SK-N-SH treated with all-trans-retinoic acid at 6 μM for 48 hours (cell line): ENCODE measurements at regions not wholly inside any gene's neighbourhood (a gene's known extent, or its start where the extent isn't known, plus 50 kb on each side); places are given as distances from the start of the nearest gene placed in this dataset.

Source experiments
- ATAC-seq: fragments of 200-7000 bp; cut with Tn5 transposase; 3 replicates; pipeline ENCODE4 v1.9.1; 2020; ENCODE audit warnings: mild to moderate bottlenecking, moderate library complexity
- ARNTL ChIP-seq: fragments of 450-650 bp; formaldehyde crosslinking; IDR thresholded peaks from 2 replicates; pipeline ENCODE4 v1.5.0; 2020; ENCODE audit warnings: low read depth, mild to moderate bottlenecking, moderate library complexity, borderline replicate concordance
- BACH2 ChIP-seq: fragments of 250-450 bp; sonication (Bioruptor Pico); IDR thresholded peaks from 2 replicates; pipeline ENCODE4 v1.9.0; 2021; ENCODE audit warnings: mild to moderate bottlenecking, borderline replicate concordance
- CSDC2 ChIP-seq: fragments of 250-450 bp; sonication (Bioruptor Pico); IDR thresholded peaks from 2 replicates; pipeline ENCODE4 v1.5.0; 2020; ENCODE audit warnings: mild to moderate bottlenecking, moderate library complexity
- ESRRG ChIP-seq: fragments of 250-450 bp; sonication (Bioruptor Pico); IDR thresholded peaks from 2 replicates; pipeline ENCODE4 v1.6.1; 2021; ENCODE audit warnings: mild to moderate bottlenecking
- GLIS3 ChIP-seq: fragments of 250-450 bp; sonication (Bioruptor Pico); IDR thresholded peaks from 2 replicates; pipeline ENCODE4 v1.5.0; 2020; ENCODE audit warnings: mild to moderate bottlenecking, moderate library complexity
- ISL1 ChIP-seq: fragments of 250-450 bp; sonication (Bioruptor Pico); IDR thresholded peaks from 2 replicates; pipeline ENCODE4 v2.1.2; 2022; ENCODE audit warnings: mild to moderate bottlenecking, moderate library complexity
- OSR1 ChIP-seq: fragments of 250-450 bp; sonication (Bioruptor Pico); IDR thresholded peaks from 2 replicates; pipeline ENCODE4 v1.8.0; 2022; ENCODE audit warnings: moderate library complexity, mild to moderate bottlenecking, inconsistent platforms
- PPARA ChIP-seq: fragments of 250-450 bp; sonication (Bioruptor Pico); IDR thresholded peaks from 2 replicates; pipeline ENCODE4 v1.5.0; 2020; ENCODE audit warnings: mild to moderate bottlenecking, borderline replicate concordance
- RARB ChIP-seq: fragments of 250-450 bp; sonication (Bioruptor Pico); IDR thresholded peaks from 2 replicates; pipeline ENCODE4 v1.8.0; 2021; ENCODE audit warnings: mild to moderate bottlenecking, moderate library complexity
- SNAI2 ChIP-seq: fragments of 250-450 bp; sonication (Bioruptor Pico); IDR thresholded peaks from 2 replicates; pipeline ENCODE4 v1.5.0; 2020; ENCODE audit warnings: mild to moderate bottlenecking, moderate library complexity
- TCF4 ChIP-seq: fragments of 250-450 bp; sonication (Bioruptor Pico); IDR thresholded peaks from 2 replicates; pipeline ENCODE4 v1.8.0; 2021; ENCODE audit warnings: mild to moderate bottlenecking, moderate library complexity, borderline replicate concordance
- TOX ChIP-seq: fragments of 250-450 bp; sonication (Bioruptor Pico); IDR thresholded peaks from 2 replicates; pipeline ENCODE4 v1.8.0; 2021; ENCODE audit warnings: mild to moderate bottlenecking, moderate library complexity, borderline replicate concordance
- ZC3H10 ChIP-seq: fragments of 250-450 bp; sonication (Bioruptor Pico); IDR thresholded peaks from 2 replicates; pipeline ENCODE4 v1.5.1; 2021; ENCODE audit warnings: mild to moderate bottlenecking, moderate library complexity
- ZFP3 ChIP-seq: fragments of 250-450 bp; sonication (Bioruptor Pico); IDR thresholded peaks from 2 replicates; pipeline ENCODE4 v1.5.0; 2020; ENCODE audit warnings: mild to moderate bottlenecking, moderate library complexity
- ZFP30 ChIP-seq: fragments of 450-650 bp; formaldehyde crosslinking; IDR thresholded peaks from 2 replicates; pipeline ENCODE4 v1.5.0; 2022; ENCODE audit warnings: mild to moderate bottlenecking, moderate library complexity
- ZNF565 ChIP-seq: fragments of 450-650 bp; formaldehyde crosslinking; conservative IDR thresholded peaks from 2 replicates; pipeline ENCODE4 v1.5.0; 2020; ENCODE audit warnings: low read depth, mild to moderate bottlenecking, moderate library complexity
- ZNF70 ChIP-seq: fragments of 450-650 bp; formaldehyde crosslinking; IDR thresholded peaks from 2 replicates; pipeline ENCODE4 v1.5.0; 2020; ENCODE audit warnings: mild to moderate bottlenecking, moderate library complexity
- ZNF8 ChIP-seq: fragments of 450-650 bp; formaldehyde crosslinking; IDR thresholded peaks from 2 replicates; pipeline ENCODE4 v1.5.0; 2020; ENCODE audit warnings: mild to moderate bottlenecking, moderate library complexity
- TF ChIP-seq, protein P1 (sequence below): fragments of 250-450 bp; sonication (Bioruptor Pico); IDR thresholded peaks from 2 replicates; pipeline ENCODE4 v1.8.0; 2020; ENCODE audit warnings: mild to moderate bottlenecking, moderate library complexity, borderline replicate concordance
- TF ChIP-seq, protein P2 (sequence below): fragments of 250-450 bp; sonication (Bioruptor Pico); IDR thresholded peaks from 2 replicates; pipeline ENCODE4 v1.5.1; 2020; ENCODE audit warnings: low read depth, mild to moderate bottlenecking, moderate library complexity
- TF ChIP-seq, protein P3 (sequence below): fragments of 250-450 bp; sonication (Bioruptor Pico); IDR thresholded peaks from 2 replicates; pipeline ENCODE4 v1.8.0; 2021; ENCODE audit warnings: low read depth, mild to moderate bottlenecking, moderate library complexity, borderline replicate concordance
- TF ChIP-seq, protein P4 (sequence below): fragments of 250-450 bp; sonication (Bioruptor Pico); IDR thresholded peaks from 2 replicates; pipeline ENCODE4 v1.5.0; 2020; ENCODE audit warnings: mild to moderate bottlenecking, moderate library complexity

DNA sequence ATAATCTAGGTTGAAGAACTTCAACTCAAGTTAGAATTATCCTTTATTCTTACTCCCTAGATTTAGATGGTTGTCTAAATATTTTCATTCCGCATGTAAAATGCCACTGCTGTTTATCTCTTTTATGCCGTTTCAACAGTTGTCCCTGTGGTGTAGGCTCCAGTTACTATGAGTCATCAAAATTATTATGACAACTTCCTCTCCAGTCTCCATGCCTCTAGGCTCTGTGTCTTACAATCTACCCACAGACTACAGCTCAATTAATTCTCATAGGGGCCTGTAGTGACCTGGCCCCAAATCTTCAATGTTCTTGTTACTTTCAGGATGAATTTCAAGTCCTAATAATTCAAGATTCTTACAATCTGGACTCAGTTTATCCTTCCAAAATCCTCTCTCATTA is 105.8 kb upstream of the UNC13C start:
- TF ChIP-seq, protein P1, sequence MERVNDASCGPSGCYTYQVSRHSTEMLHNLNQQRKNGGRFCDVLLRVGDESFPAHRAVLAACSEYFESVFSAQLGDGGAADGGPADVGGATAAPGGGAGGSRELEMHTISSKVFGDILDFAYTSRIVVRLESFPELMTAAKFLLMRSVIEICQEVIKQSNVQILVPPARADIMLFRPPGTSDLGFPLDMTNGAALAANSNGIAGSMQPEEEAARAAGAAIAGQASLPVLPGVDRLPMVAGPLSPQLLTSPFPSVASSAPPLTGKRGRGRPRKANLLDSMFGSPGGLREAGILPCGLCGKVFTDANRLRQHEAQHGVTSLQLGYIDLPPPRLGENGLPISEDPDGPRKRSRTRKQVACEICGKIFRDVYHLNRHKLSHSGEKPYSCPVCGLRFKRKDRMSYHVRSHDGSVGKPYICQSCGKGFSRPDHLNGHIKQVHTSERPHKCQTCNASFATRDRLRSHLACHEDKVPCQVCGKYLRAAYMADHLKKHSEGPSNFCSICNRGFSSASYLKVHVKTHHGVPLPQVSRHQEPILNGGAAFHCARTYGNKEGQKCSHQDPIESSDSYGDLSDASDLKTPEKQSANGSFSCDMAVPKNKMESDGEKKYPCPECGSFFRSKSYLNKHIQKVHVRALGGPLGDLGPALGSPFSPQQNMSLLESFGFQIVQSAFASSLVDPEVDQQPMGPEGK (CRISPR knock-in tag): no peak
- no peak for TF ChIP-seq ZNF8 (CRISPR knock-in tag)
- no peak for TF ChIP-seq ZFP3 (CRISPR knock-in tag)
- TF ChIP-seq, protein P2, sequence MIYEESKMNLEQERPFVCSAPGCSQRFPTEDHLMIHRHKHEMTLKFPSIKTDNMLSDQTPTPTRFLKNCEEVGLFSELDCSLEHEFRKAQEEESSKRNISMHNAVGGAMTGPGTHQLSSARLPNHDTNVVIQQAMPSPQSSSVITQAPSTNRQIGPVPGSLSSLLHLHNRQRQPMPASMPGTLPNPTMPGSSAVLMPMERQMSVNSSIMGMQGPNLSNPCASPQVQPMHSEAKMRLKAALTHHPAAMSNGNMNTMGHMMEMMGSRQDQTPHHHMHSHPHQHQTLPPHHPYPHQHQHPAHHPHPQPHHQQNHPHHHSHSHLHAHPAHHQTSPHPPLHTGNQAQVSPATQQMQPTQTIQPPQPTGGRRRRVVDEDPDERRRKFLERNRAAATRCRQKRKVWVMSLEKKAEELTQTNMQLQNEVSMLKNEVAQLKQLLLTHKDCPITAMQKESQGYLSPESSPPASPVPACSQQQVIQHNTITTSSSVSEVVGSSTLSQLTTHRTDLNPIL: no peak
- no peak for TF ChIP-seq SNAI2
- TF ChIP-seq ZFP30 (CRISPR knock-in tag): no peak
- no peak for TF ChIP-seq ZNF565
- no peak for TF ChIP-seq TOX
- TF ChIP-seq, all 23 proteins: peak for 0
- no peak for ATAC-seq

DNA sequence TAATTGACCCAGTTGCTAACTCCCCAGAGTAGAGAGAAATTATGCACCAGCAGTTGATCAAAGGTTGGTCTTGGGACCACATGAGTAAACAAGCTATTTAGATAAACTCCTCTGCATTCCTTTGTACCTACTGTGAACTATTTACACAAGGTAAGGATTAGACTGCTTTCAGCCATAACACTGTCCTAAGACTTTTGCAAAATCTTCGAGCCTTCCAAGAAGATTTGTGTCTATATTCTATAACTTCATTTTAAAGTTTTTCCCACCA is 108.5 kb upstream of the UNC13C start:
- no peak for ATAC-seq
- no peak for TF ChIP-seq CSDC2 (CRISPR knock-in tag)
- TF ChIP-seq GLIS3 (CRISPR knock-in tag): no peak
- no peak for TF ChIP-seq RARB (CRISPR knock-in tag)
- no peak for TF ChIP-seq ZFP30 (CRISPR knock-in tag)
- no peak for TF ChIP-seq ZFP3 (CRISPR knock-in tag)
- TF ChIP-seq SNAI2: no peak
- no peak for TF ChIP-seq ESRRG (CRISPR knock-in tag)
- no peak for TF ChIP-seq ARNTL (CRISPR knock-in tag)
- no peak for TF ChIP-seq BACH2 (CRISPR knock-in tag)
- TF ChIP-seq ISL1 (CRISPR knock-in tag): no peak
- TF ChIP-seq, protein P3, sequence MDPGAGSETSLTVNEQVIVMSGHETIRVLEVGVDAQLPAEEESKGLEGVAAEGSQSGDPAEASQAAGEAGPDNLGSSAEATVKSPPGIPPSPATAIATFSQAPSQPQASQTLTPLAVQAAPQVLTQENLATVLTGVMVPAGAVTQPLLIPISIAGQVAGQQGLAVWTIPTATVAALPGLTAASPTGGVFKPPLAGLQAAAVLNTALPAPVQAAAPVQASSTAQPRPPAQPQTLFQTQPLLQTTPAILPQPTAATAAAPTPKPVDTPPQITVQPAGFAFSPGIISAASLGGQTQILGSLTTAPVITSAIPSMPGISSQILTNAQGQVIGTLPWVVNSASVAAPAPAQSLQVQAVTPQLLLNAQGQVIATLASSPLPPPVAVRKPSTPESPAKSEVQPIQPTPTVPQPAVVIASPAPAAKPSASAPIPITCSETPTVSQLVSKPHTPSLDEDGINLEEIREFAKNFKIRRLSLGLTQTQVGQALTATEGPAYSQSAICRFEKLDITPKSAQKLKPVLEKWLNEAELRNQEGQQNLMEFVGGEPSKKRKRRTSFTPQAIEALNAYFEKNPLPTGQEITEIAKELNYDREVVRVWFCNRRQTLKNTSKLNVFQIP: no peak
- TF ChIP-seq, protein P4, sequence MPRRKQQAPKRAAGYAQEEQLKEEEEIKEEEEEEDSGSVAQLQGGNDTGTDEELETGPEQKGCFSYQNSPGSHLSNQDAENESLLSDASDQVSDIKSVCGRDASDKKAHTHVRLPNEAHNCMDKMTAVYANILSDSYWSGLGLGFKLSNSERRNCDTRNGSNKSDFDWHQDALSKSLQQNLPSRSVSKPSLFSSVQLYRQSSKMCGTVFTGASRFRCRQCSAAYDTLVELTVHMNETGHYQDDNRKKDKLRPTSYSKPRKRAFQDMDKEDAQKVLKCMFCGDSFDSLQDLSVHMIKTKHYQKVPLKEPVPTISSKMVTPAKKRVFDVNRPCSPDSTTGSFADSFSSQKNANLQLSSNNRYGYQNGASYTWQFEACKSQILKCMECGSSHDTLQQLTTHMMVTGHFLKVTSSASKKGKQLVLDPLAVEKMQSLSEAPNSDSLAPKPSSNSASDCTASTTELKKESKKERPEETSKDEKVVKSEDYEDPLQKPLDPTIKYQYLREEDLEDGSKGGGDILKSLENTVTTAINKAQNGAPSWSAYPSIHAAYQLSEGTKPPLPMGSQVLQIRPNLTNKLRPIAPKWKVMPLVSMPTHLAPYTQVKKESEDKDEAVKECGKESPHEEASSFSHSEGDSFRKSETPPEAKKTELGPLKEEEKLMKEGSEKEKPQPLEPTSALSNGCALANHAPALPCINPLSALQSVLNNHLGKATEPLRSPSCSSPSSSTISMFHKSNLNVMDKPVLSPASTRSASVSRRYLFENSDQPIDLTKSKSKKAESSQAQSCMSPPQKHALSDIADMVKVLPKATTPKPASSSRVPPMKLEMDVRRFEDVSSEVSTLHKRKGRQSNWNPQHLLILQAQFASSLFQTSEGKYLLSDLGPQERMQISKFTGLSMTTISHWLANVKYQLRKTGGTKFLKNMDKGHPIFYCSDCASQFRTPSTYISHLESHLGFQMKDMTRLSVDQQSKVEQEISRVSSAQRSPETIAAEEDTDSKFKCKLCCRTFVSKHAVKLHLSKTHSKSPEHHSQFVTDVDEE (CRISPR knock-in tag): no peak
- no peak for TF ChIP-seq PPARA (CRISPR knock-in tag)
- TF ChIP-seq TOX: no peak
- TF ChIP-seq OSR1 (CRISPR knock-in tag): no peak
- TF ChIP-seq ZNF565: no peak
- no peak for TF ChIP-seq ZNF70 (CRISPR knock-in tag)
- TF ChIP-seq, protein P2: no peak
- TF ChIP-seq ZNF8 (CRISPR knock-in tag): no peak
- no peak for TF ChIP-seq TCF4

DNA sequence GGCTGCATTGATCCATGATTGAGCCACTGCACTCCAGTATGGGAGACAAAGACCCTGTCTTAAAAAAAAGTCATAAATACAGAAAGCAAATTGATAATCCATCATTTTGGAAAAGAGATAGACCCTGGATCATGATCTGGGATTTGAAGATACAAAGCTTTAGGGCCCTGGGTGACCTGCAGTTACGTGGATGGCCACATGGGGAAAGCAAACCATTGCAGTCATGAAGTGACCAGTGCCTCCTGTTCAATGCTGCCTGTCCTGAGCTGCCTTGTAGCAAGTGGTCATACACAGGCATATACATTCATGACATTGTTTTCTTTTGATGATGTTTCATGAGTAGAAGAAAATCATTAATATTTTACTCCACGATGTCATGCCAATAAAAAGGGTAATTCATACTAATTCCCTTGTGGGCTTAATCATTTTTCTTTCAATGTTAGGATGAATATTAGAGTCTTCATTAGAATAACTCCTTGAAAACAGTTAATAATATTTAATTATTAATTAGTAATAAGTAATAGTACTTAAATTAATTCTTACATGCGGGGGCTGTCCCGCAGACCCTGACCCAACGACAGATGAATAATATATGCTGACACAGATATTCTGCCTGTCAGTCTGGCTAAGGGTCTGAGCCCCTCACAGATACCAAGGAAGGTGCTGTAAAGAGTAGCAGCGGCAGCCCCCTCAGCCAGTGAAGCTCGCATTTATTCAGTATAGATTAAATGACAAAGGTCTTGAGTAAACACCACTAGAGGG is 109.0 kb upstream of the UNC13C start:
- ATAC-seq: no peak
- no peak for TF ChIP-seq OSR1 (CRISPR knock-in tag)
- no peak for TF ChIP-seq ZC3H10 (CRISPR knock-in tag)
- TF ChIP-seq RARB (CRISPR knock-in tag): no peak
- TF ChIP-seq, protein P3: no peak
- TF ChIP-seq CSDC2 (CRISPR knock-in tag): no peak
- TF ChIP-seq, protein P2: no peak
- TF ChIP-seq TOX: no peak
- no peak for TF ChIP-seq ZNF565
- TF ChIP-seq TCF4: no peak
- TF ChIP-seq ARNTL (CRISPR knock-in tag): no peak
- TF ChIP-seq, protein P4 (CRISPR knock-in tag): no peak
- TF ChIP-seq SNAI2: no peak
- TF ChIP-seq ZNF70 (CRISPR knock-in tag): no peak
- no peak for TF ChIP-seq ZFP30 (CRISPR knock-in tag)
